Thoracic aorta (tissue), 2 donors: ENCODE measurements at regions not wholly inside any gene's neighbourhood (a gene's known extent, or its start where the extent isn't known, plus 50 kb on each side); places are given as distances from the start of the nearest gene placed in this dataset.

Source experiments
- ATAC-seq: fragments of 150-250 bp; one replicate; pipeline ENCODE4 v1.8.0; 2017; ENCODE audit warnings: low read depth; ENCODE audit not compliant: insufficient number of reproducible peaks, low FRiP score
- DNase-seq: peaks from one replicate; pipeline ENCODE4 v3.0.0-alpha.2; 2020; ENCODE audit warnings: low spot score
- H3K27ac ChIP-seq, 2 donors: fragments of 200-600 bp; sonication (generic); 1 replicate in 1 of 2; 2 replicates in 1 of 2; pipeline ENCODE4 v1.5.1; 2016; ENCODE audit warnings: mild to moderate bottlenecking in 2 of 2, moderate library complexity in 2 of 2
- H3K27me3 ChIP-seq: fragments of 200-600 bp; sonication (generic); replicated peaks from 2 replicates; pipeline ENCODE4 v1.6.0; 2016; ENCODE audit warnings: mild to moderate bottlenecking; ENCODE audit not compliant: insufficient read depth
- H3K36me3 ChIP-seq: fragments of 200-600 bp; sonication (generic); one replicate; pipeline ENCODE4 v1.5.1; 2016
- H3K4me1 ChIP-seq, 2 donors: fragments of 200-600 bp; sonication (generic); 1 replicate in 1 of 2; 2 replicates in 1 of 2; pipeline versions ENCODE4 v1.5.1 to v1.6.0; 2016; ENCODE audit warnings: low read depth in 2 of 2, mild to moderate bottlenecking in 1 of 2; ENCODE audit not compliant: control insufficient read depth in 1 of 2
- H3K4me3 ChIP-seq: fragments of 200-600 bp; sonication (generic); 2 replicates; pipeline ENCODE4 v1.5.1; 2016; ENCODE audit warnings: mild to moderate bottlenecking
- H3K9me3 ChIP-seq: fragments of 200-600 bp; sonication (generic); 2 replicates; pipeline ENCODE4 v1.5.1; 2016
- CTCF ChIP-seq: fragments of 200-600 bp; sonication (generic); IDR thresholded peaks from one replicate; pipeline ENCODE4 v1.5.1; 2019; ENCODE audit warnings: antibody characterized with exemption

- Histone ChIP-seq H3K4me1 (no peaks in the 10 kb centered on the region), H3K4me3 (no peak overlapping the region), H3K27ac (no peak overlapping the region), H3K36me3 (no peaks in the 10 kb centered on the region), H3K27me3 (no peaks in the 10 kb centered on the region), H3K9me3 (no peaks in the 10 kb centered on the region)
- no peak for DNase-seq
- ATAC-seq: no peak
- TF ChIP-seq CTCF: no peak
Measured at GRCh38 chrX:100479329-100479728, 69.3 kb upstream of the PCDH19 start.

- no peak overlapping the region for H3K4me3 ChIP-seq
- TF ChIP-seq CTCF: no peak
- H3K36me3 ChIP-seq: no peaks in the 10 kb centered on the region
- H3K4me1 ChIP-seq: no peaks in the 10 kb centered on the region
- no peak overlapping the region for H3K27ac ChIP-seq
- no peaks in the 10 kb centered on the region for H3K9me3 ChIP-seq
- no peak for DNase-seq
- no peak for ATAC-seq
- H3K27me3 ChIP-seq: no peaks in the 10 kb centered on the region
Measured at GRCh38 chrX:100478714-100479306, 68.7 kb upstream of the PCDH19 start.

GRCh38 chrX:100477958-100478357 is 67.9 kb upstream of the PCDH19 start:
- DNase-seq (no peak), ATAC-seq (no peak)
- TF ChIP-seq CTCF: no peak
- H3K27ac ChIP-seq: no peak overlapping the region
- H3K4me1 ChIP-seq: no peaks in the 10 kb centered on the region
- H3K36me3 ChIP-seq: no peaks in the 10 kb centered on the region
- H3K27me3 ChIP-seq: no peaks in the 10 kb centered on the region
- no peaks in the 10 kb centered on the region for H3K9me3 ChIP-seq
- no peak overlapping the region for H3K4me3 ChIP-seq

GRCh38 chrX:100477467-100477866 is 67.4 kb upstream of the PCDH19 start:
- H3K27ac ChIP-seq: no peak overlapping the region
- ATAC-seq (no peak), DNase-seq (no peak)
- no peaks in the 10 kb centered on the region for H3K27me3 ChIP-seq
- H3K4me1 ChIP-seq: no peaks in the 10 kb centered on the region
- TF ChIP-seq CTCF: no peak
- no peaks in the 10 kb centered on the region for H3K9me3 ChIP-seq
- H3K4me3 ChIP-seq: no peak overlapping the region
- H3K36me3 ChIP-seq: no peaks in the 10 kb centered on the region
